Activated T-helper 1 cell treated with Interleukin-2 at 50 U/mL for 16 hours (primary cell): ENCODE measurements at regions not wholly inside any gene's neighbourhood (a gene's known extent, or its start where the extent isn't known, plus 50 kb on each side); places are given as distances from the start of the nearest gene placed in this dataset.
"Not testable (repeated sequence)": the region's sequence is repeated elsewhere in the genome, so short reads cannot be mapped to it uniquely, and the experiment has no call there.

Experiments used
- DNase-seq: peaks from one replicate; pipeline ENCODE4 v3.0.0-alpha.2; 2020; ENCODE audit warnings: low read depth

- no peak for DNase-seq
Observed at GRCh38 chr12:97616946-97617345, 154.3 kb downstream of the RMST start.

GRCh38 chr12:97628962-97629361 is 166.4 kb downstream of the RMST start:
- no peak for DNase-seq

- DNase-seq, result no peak
Observed at GRCh38 chr12:97629382-97629781, 166.8 kb downstream of the RMST start.

- DNase-seq, result no peak
Observed at GRCh38 chr12:97630356-97630755, 167.8 kb downstream of the RMST start.

GRCh38 chr12:97630875-97631274 is 168.3 kb downstream of the RMST start:
- no peak for DNase-seq

GRCh38 chr12:97637770-97638169 is 175.2 kb downstream of the RMST start:
- no peak for DNase-seq

GRCh38 chr12:97638739-97639138 is 176.1 kb downstream of the RMST start:
- no peak for DNase-seq

GRCh38 chr12:97639702-97640101 is 177.1 kb downstream of the RMST start:
- no peak for DNase-seq

- DNase-seq, result no peak
Observed at GRCh38 chr12:97640826-97641225, 178.2 kb downstream of the RMST start.

GRCh38 chr12:97642911-97643310 is 180.3 kb downstream of the RMST start:
- no peak for DNase-seq

GRCh38 chr12:97643924-97644323 is 181.3 kb downstream of the RMST start:
- no peak for DNase-seq

- no peak for DNase-seq
Observed at GRCh38 chr12:97645726-97646125, 183.1 kb downstream of the RMST start.

- no peak for DNase-seq
Observed at GRCh38 chr12:97647142-97647541, 184.5 kb downstream of the RMST start.

- no peak for DNase-seq
Observed at GRCh38 chr12:97650242-97650641, 187.6 kb downstream of the RMST start.

GRCh38 chr12:97656548-97656947 is 193.9 kb downstream of the RMST start:
- DNase-seq, result not testable (repeated sequence)

GRCh38 chr12:97659117-97659880 is 196.7 kb downstream of the RMST start:
- DNase-seq, result no peak

- DNase-seq, result no peak
Observed at GRCh38 chr12:97666263-97666662, 203.7 kb downstream of the RMST start.

- DNase-seq, result no peak
Observed at GRCh38 chr12:97672870-97673269, 210.3 kb downstream of the RMST start.

- DNase-seq, result no peak
Observed at GRCh38 chr12:97680751-97681150, 218.1 kb downstream of the RMST start.

- no peak for DNase-seq
Observed at GRCh38 chr12:97681612-97682504, 219.3 kb downstream of the RMST start.

GRCh38 chr12:97685360-97685759 is 222.8 kb downstream of the RMST start:
- DNase-seq, result no peak

- DNase-seq, result no peak
Observed at GRCh38 chr12:97701901-97702300, 239.3 kb downstream of the RMST start.

GRCh38 chr12:97711392-97711791 is 248.8 kb downstream of the RMST start:
- DNase-seq, result no peak
